HuH-7.5 (cell line): ENCODE measurements at regions not wholly inside any gene's neighbourhood (a gene's known extent, or its start where the extent isn't known, plus 50 kb on each side); places are given as distances from the start of the nearest gene placed in this dataset.

Source experiments
- DNase-seq: peaks from one replicate; pipeline ENCODE4 v3.0.0; 2011; ENCODE audit warnings: low spot score

- DNase-seq, result no peak
Measured at GRCh38 chr4:24105327-24106038, 215.6 kb upstream of the PPARGC1A start.

GRCh38 chr4:24104158-24104565 is 214.3 kb upstream of the PPARGC1A start:
- no peak for DNase-seq

- no peak for DNase-seq
Measured at GRCh38 chr4:24103434-24104157, 213.7 kb upstream of the PPARGC1A start.

GRCh38 chr4:24102621-24103020 is 212.8 kb upstream of the PPARGC1A start:
- no peak for DNase-seq

- DNase-seq, result no peak
Measured at GRCh38 chr4:24096603-24097002, 206.8 kb upstream of the PPARGC1A start.

GRCh38 chr4:24094726-24095125 is 204.9 kb upstream of the PPARGC1A start:
- DNase-seq, result no peak

GRCh38 chr4:24093446-24093845 is 203.6 kb upstream of the PPARGC1A start:
- no peak for DNase-seq

GRCh38 chr4:24091639-24092233 is 201.9 kb upstream of the PPARGC1A start:
- no peak for DNase-seq

GRCh38 chr4:24089851-24090534 is 200.1 kb upstream of the PPARGC1A start:
- no peak for DNase-seq

GRCh38 chr4:24080871-24081270 is 191.0 kb upstream of the PPARGC1A start:
- DNase-seq, result no peak

GRCh38 chr4:24078347-24078962 is 188.6 kb upstream of the PPARGC1A start:
- no peak for DNase-seq

GRCh38 chr4:24076811-24077210 is 187.0 kb upstream of the PPARGC1A start:
- no peak for DNase-seq

GRCh38 chr4:24073948-24074347 is 184.1 kb upstream of the PPARGC1A start:
- no peak for DNase-seq

- no peak for DNase-seq
Measured at GRCh38 chr4:24071612-24072372, 181.9 kb upstream of the PPARGC1A start.

- no peak for DNase-seq
Measured at GRCh38 chr4:24070117-24070516, 180.3 kb upstream of the PPARGC1A start.

- no peak for DNase-seq
Measured at GRCh38 chr4:24067367-24068193, 177.7 kb upstream of the PPARGC1A start.

GRCh38 chr4:24065974-24066373 is 176.1 kb upstream of the PPARGC1A start:
- no peak for DNase-seq

GRCh38 chr4:24063731-24064130 is 173.9 kb upstream of the PPARGC1A start:
- DNase-seq, result no peak

- DNase-seq, result no peak
Measured at GRCh38 chr4:24060932-24061331, 171.1 kb upstream of the PPARGC1A start.

- DNase-seq, result no peak
Measured at GRCh38 chr4:24059839-24060238, 170.0 kb upstream of the PPARGC1A start.
